T-cell (primary cell): ENCODE measurements at regions not wholly inside any gene's neighbourhood (a gene's known extent, or its start where the extent isn't known, plus 50 kb on each side); places are given as distances from the start of the nearest gene placed in this dataset.

Experiments
- ATAC-seq, 4 experiments: fragments of 200-7000 bp in 3 of 4; fragments of 150-1000 bp in 1 of 4; cut with Tn5 transposase; replicated peaks in 1 of 4; 1 replicate in 3 of 4; 2 replicates in 1 of 4; pipeline ENCODE4 v1.10.0; 2021; ENCODE audit warnings: moderate library complexity in 3 of 4, mild to moderate bottlenecking in 2 of 4, moderate number of reproducible peaks in 1 of 4
- CTCF ChIA-PET, 2 donors: fragments of 300-600 bp; sonication (Branson Sonifier 250); formaldehyde crosslinking; loops; one replicate each; lab custom pipeline; 2022; ENCODE audit warnings: antibody characterized with exemption in 2 of 2; lab: Charles Lee
- POLR2A ChIA-PET, 2 donors: fragments of 300-600 bp; sonication (Branson Sonifier 250); formaldehyde crosslinking; loops; one replicate each; lab custom pipeline; 2022; ENCODE audit warnings: antibody characterized with exemption in 2 of 2; lab: Charles Lee
- DNase-seq, 35 experiments: peaks; one replicate each; pipeline versions ENCODE4 v3.0.0 to v3.0.0-alpha.2; 2013 to 2023
- H3K27ac ChIP-seq: one replicate; pipeline ENCODE4 v1.5.1; 2013; ENCODE audit warnings: low read length
- H3K27me3 ChIP-seq, 2 experiments: replicated peaks in 1 of 2; 1 replicate in 1 of 2; 2 replicates in 1 of 2; pipeline versions ENCODE4 v1.6.1 to v1.7.0; 2013; ENCODE audit warnings: low read length in 1 of 2, mixed read lengths in 1 of 2; ENCODE audit not compliant: control insufficient read depth in 2 of 2, insufficient read depth in 2 of 2; ENCODE audit errors: extremely low read depth in 1 of 2
- H3K36me3 ChIP-seq, 2 donors: 1 replicate in 1 of 2; 2 replicates in 1 of 2; pipeline versions ENCODE4 v1.6.1 to v1.7.0; 2013; ENCODE audit warnings: low read length in 1 of 2; ENCODE audit not compliant: control insufficient read depth in 2 of 2, insufficient read depth in 1 of 2; ENCODE audit errors: extremely low read depth in 1 of 2
- H3K4me1 ChIP-seq, 2 experiments: 1 replicate in 1 of 2; 2 replicates in 1 of 2; pipeline versions ENCODE4 v1.6.1 to v1.7.0; 2013; ENCODE audit warnings: low read length in 2 of 2, mixed read lengths in 1 of 2; ENCODE audit not compliant: insufficient read depth in 2 of 2, control insufficient read depth in 1 of 2; ENCODE audit errors: extremely low read depth in 1 of 2
- H3K4me3 ChIP-seq, 2 donors: 1 replicate in 1 of 2; 2 replicates in 1 of 2; pipeline versions ENCODE4 v1.5.1 to v1.7.0; 2013; ENCODE audit warnings: mild to moderate bottlenecking in 2 of 2, low read length in 1 of 2, moderate library complexity in 1 of 2; ENCODE audit not compliant: control insufficient read depth in 1 of 2; ENCODE audit errors: extremely low read depth in 1 of 2
- H3K9me3 ChIP-seq: 2 replicates; pipeline ENCODE4 v1.7.0; 2013
- H3K27ac Mint-ChIP-seq, 2 donors: one replicate each; pipeline ENCODE4 v1.8.0; 2020 to 2021; ENCODE audit warnings: mild to moderate bottlenecking in 2 of 2, mixed read lengths in 2 of 2
- H3K27me3 Mint-ChIP-seq, 2 donors: one replicate each; pipeline ENCODE4 v1.8.0; 2021 to 2022; ENCODE audit warnings: mixed read lengths in 2 of 2
- H3K36me3 Mint-ChIP-seq: one replicate; pipeline ENCODE4 v1.8.0; 2021; ENCODE audit warnings: mixed read lengths
- H3K4me1 Mint-ChIP-seq, 3 donors: one replicate each; pipeline ENCODE4 v1.8.0; 2020 to 2022; ENCODE audit warnings: mixed read lengths in 3 of 3, mild to moderate bottlenecking in 1 of 3
- H3K4me3 Mint-ChIP-seq, 3 donors: one replicate each; pipeline ENCODE4 v1.8.0; 2020 to 2022; ENCODE audit warnings: mild to moderate bottlenecking in 3 of 3, mixed read lengths in 3 of 3, moderate library complexity in 3 of 3
- H3K9me3 Mint-ChIP-seq, 3 donors: one replicate each; pipeline ENCODE4 v1.8.0; 2020 to 2022; ENCODE audit warnings: mixed read lengths in 3 of 3
- WGBS: methylation state at CpG from one replicate; pipeline ENCODE4 v1.1.5; 2013; ENCODE audit warnings: missing lambda C conversion rate; ENCODE audit not compliant: insufficient coverage; 5-methylcytosine and 5-hydroxymethylcytosine counted together

GRCh38 chr6:114608091-114608490 is 265.3 kb upstream of the HS3ST5 start:
- H3K4me1 Mint-ChIP-seq = no peaks in the 10 kb centered on the region
- no CpG with 5 or more reads among the region's 2 CpGs for WGBS
- peaks cover 6 to 7% (median 6%) of the 10 kb centered on the region in 3 donors for H3K9me3 Mint-ChIP-seq
- no peak overlapping the region for H3K4me3 ChIP-seq
- no peaks in the 10 kb centered on the region for H3K9me3 ChIP-seq
- POLR2A ChIA-PET = no interaction called here
- H3K27ac Mint-ChIP-seq = no peak overlapping the region
- no peak overlapping the region for H3K4me3 Mint-ChIP-seq
- no peaks in the 10 kb centered on the region for H3K36me3 Mint-ChIP-seq
- H3K27ac ChIP-seq = no peak overlapping the region
- ATAC-seq (no peak), DNase-seq (no peak)
- no peaks in the 10 kb centered on the region for H3K4me1 ChIP-seq
- CTCF ChIA-PET = interaction anchor here in 1 of 2 donors (0.6 kb wide), 1 partner anchor 36 kb away, joined by 3 read pairs; no protein-coding TSS in a partner anchor
- no peaks in the 10 kb centered on the region for H3K27me3 ChIP-seq
- H3K27me3 Mint-ChIP-seq = no peaks in the 10 kb centered on the region
- no peaks in the 10 kb centered on the region for H3K36me3 ChIP-seq

- Histone ChIP-seq H3K9me3 (no peaks in the 10 kb centered on the region), H3K36me3 (no peaks in the 10 kb centered on the region), H3K4me1 (no peaks in the 10 kb centered on the region), H3K4me3 (no peak overlapping the region), H3K27me3 (no peaks in the 10 kb centered on the region), H3K27ac (no peak overlapping the region)
- Mint-ChIP-seq H3K9me3 (peaks cover 0 to 6% (median 6%) of the 10 kb centered on the region in 3 donors), H3K4me1 (no peaks in the 10 kb centered on the region), H3K36me3 (no peaks in the 10 kb centered on the region), H3K27ac (no peak overlapping the region), H3K4me3 (no peak overlapping the region), H3K27me3 (no peaks in the 10 kb centered on the region)
- no peak for DNase-seq
- ChIA-PET POLR2A (no interaction called here), CTCF (interaction anchor here in 1 of 2 donors (0.5 kb wide), 1 partner anchor 34 kb away, joined by 3 read pairs; no protein-coding TSS in a partner anchor)
- ATAC-seq = no peak
- 70% methylated on average over 1 of the region's 3 CpGs for WGBS
Observed at GRCh38 chr6:114605656-114606055, 262.8 kb upstream of the HS3ST5 start.

GRCh38 chr6:114600381-114600780 is 257.6 kb upstream of the HS3ST5 start:
- Mint-ChIP-seq H3K4me1 (no peaks in the 10 kb centered on the region), H3K27me3 (no peaks in the 10 kb centered on the region), H3K36me3 (no peaks in the 10 kb centered on the region), H3K4me3 (no peak overlapping the region), H3K9me3 (peaks cover 0 to 6% (median 2%) of the 10 kb centered on the region in 3 donors), H3K27ac (no peak overlapping the region)
- ChIA-PET CTCF (no interaction called here), POLR2A (no interaction called here)
- Histone ChIP-seq H3K27me3 (no peaks in the 10 kb centered on the region), H3K4me1 (no peaks in the 10 kb centered on the region), H3K36me3 (no peaks in the 10 kb centered on the region), H3K27ac (no peak overlapping the region), H3K4me3 (no peak overlapping the region), H3K9me3 (no peaks in the 10 kb centered on the region)
- DNase-seq = no peak
- no peak for ATAC-seq
- WGBS = no CpG with 5 or more reads among the region's 1 CpG

GRCh38 chr6:114595591-114595990 is 252.8 kb upstream of the HS3ST5 start:
- H3K27ac Mint-ChIP-seq = no peak overlapping the region
- Histone ChIP-seq H3K27me3 (no peaks in the 10 kb centered on the region), H3K4me1 (no peaks in the 10 kb centered on the region), H3K9me3 (no peaks in the 10 kb centered on the region), H3K4me3 (no peak overlapping the region), H3K36me3 (no peaks in the 10 kb centered on the region), H3K27ac (no peak overlapping the region)
- no peaks in the 10 kb centered on the region for H3K36me3 Mint-ChIP-seq
- DNase-seq = no peak
- H3K27me3 Mint-ChIP-seq = no peaks in the 10 kb centered on the region
- no CpG with 5 or more reads among the region's 2 CpGs for WGBS
- ATAC-seq = no peak
- CTCF ChIA-PET = no interaction called here
- peaks cover 0 to 10% (median 4%) of the 10 kb centered on the region in 3 donors for H3K9me3 Mint-ChIP-seq
- POLR2A ChIA-PET = no interaction called here
- no peaks in the 10 kb centered on the region for H3K4me1 Mint-ChIP-seq
- no peak overlapping the region for H3K4me3 Mint-ChIP-seq

- Histone ChIP-seq H3K4me3 (no peak overlapping the region), H3K27me3 (no peaks in the 10 kb centered on the region), H3K9me3 (no peaks in the 10 kb centered on the region), H3K36me3 (no peaks in the 10 kb centered on the region), H3K27ac (no peak overlapping the region), H3K4me1 (no peaks in the 10 kb centered on the region)
- ChIA-PET CTCF (no interaction called here), POLR2A (no interaction called here)
- no peak overlapping the region for H3K4me3 Mint-ChIP-seq
- no peaks in the 10 kb centered on the region for H3K27me3 Mint-ChIP-seq
- ATAC-seq (no peak), DNase-seq (no peak)
- no peak overlapping the region for H3K27ac Mint-ChIP-seq
- no CpG with 5 or more reads among the region's 1 CpG for WGBS
- H3K9me3 Mint-ChIP-seq = peaks cover 0 to 10% (median 4%) of the 10 kb centered on the region in 3 donors
- no peaks in the 10 kb centered on the region for H3K4me1 Mint-ChIP-seq
- H3K36me3 Mint-ChIP-seq = no peaks in the 10 kb centered on the region
Observed at GRCh38 chr6:114595186-114595585, 252.4 kb upstream of the HS3ST5 start.

- Mint-ChIP-seq H3K4me1 (no peaks in the 10 kb centered on the region), H3K27me3 (no peaks in the 10 kb centered on the region), H3K9me3 (peaks cover 0 to 14% (median 10%) of the 10 kb centered on the region in 3 donors), H3K27ac (no peak overlapping the region), H3K36me3 (no peaks in the 10 kb centered on the region), H3K4me3 (no peak overlapping the region)
- H3K36me3 ChIP-seq = no peaks in the 10 kb centered on the region
- ATAC-seq (no peak), DNase-seq (no peak)
- H3K27ac ChIP-seq = no peak overlapping the region
- POLR2A ChIA-PET = no interaction called here
- H3K4me3 ChIP-seq = no peak overlapping the region
- H3K9me3 ChIP-seq = no peaks in the 10 kb centered on the region
- H3K4me1 ChIP-seq = no peaks in the 10 kb centered on the region
- H3K27me3 ChIP-seq = no peaks in the 10 kb centered on the region
- CTCF ChIA-PET = no interaction called here
- 79% methylated on average over 2 of the region's 4 CpGs for WGBS
Observed at GRCh38 chr6:114592506-114592905, 249.7 kb upstream of the HS3ST5 start.

GRCh38 chr6:114588726-114589125 is 245.9 kb upstream of the HS3ST5 start:
- no peak overlapping the region for H3K27ac Mint-ChIP-seq
- no peaks in the 10 kb centered on the region for H3K4me1 ChIP-seq
- ChIA-PET POLR2A (no interaction called here), CTCF (no interaction called here)
- H3K27me3 ChIP-seq = no peaks in the 10 kb centered on the region
- no peak overlapping the region for H3K4me3 ChIP-seq
- no peaks in the 10 kb centered on the region for H3K36me3 Mint-ChIP-seq
- peaks cover 5 to 10% (median 7%) of the 10 kb centered on the region in 3 donors for H3K9me3 Mint-ChIP-seq
- ATAC-seq (no peak), DNase-seq (no peak)
- H3K27me3 Mint-ChIP-seq = no peaks in the 10 kb centered on the region
- H3K4me3 Mint-ChIP-seq = no peak overlapping the region
- no peaks in the 10 kb centered on the region for H3K36me3 ChIP-seq
- WGBS = 85% methylated on average over 4 of the region's 5 CpGs
- H3K4me1 Mint-ChIP-seq = no peaks in the 10 kb centered on the region
- H3K9me3 ChIP-seq = no peaks in the 10 kb centered on the region
- no peak overlapping the region for H3K27ac ChIP-seq
